GM19463 (cell line): ENCODE measurements at regions not wholly inside any gene's neighbourhood (a gene's known extent, or its start where the extent isn't known, plus 50 kb on each side); places are given as distances from the start of the nearest gene placed in this dataset.

ENCODE experiments used
- ATAC-seq: cut with Tn5 transposase; IDR thresholded peaks from one replicate; pipeline ENCODE4 v1.9.1; 2021; ENCODE audit warnings: mild to moderate bottlenecking, moderate library complexity; ENCODE audit not compliant: unreplicated experiment

DNA sequence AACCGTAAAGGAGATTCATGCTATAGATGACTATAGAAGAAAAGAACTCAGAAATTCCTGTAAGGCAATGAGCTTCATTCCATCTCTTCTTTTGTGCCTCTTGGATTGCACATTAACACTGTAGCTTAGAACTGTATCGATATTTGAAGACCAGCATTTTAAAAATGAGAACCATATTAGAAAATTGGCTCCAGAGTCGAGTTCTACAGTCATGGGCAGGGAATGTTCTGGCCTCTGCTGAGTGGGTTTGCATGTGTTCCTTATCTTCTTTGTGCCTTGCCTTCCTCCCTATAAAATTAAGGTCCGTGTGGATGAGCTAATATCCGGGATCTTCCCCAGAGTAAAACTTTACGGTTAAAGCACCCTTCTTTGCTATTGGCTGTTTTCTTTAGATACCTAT is 77.4 kb upstream of the PLCL2 start:
- ATAC-seq: no peak

DNA sequence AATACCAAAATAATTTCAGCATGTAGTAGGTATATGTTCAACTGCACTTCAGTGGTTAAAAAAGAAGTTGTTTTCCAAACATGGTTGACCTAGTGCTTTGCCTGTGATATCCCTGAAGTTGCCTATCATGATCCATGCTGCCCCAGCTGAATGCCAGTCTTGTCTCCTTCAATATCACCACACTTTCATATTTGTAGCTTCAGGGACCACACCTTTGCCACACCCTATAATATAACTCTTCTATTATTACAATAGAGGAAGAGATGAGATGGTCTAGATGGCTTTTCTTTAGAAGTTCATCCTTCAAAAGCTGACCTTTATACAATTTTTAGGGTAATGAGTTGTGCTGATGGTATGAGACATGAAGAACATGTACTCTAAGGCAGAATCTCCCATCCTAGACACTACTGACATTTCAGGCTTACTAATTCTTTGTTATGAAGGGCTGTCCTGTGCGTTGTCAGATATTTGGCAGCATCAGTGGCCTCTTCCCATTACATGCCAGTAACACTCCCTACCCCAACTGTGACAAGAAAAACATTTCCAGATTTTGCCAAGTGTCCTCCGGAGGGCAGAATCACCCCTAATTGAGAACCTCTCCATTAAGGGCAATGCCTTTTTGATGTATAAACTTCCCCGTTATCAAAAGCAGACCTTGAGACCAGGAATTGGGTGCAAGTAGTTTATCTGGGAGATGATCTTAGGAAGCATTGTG is 76.2 kb upstream of the PLCL2 start:
- no peak for ATAC-seq

DNA sequence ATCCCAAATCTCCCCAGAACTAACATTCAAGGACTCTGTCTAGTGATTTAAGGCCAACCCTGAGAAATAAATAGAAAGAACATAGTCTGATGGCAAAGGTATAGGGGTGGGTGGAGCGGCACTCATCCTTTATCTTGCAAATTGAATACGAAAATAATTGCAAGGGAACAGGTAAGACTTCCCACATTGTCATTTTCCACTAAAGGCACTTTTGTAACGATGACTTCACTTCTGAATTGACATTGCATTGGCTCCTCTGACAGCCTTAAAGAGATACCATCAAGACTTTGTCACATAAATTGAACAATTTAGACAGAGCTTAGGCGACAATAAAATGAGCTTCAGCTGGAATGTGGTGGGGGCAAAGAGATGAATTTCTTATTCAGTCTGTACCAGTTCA is 75.3 kb upstream of the PLCL2 start:
- no peak for ATAC-seq

DNA sequence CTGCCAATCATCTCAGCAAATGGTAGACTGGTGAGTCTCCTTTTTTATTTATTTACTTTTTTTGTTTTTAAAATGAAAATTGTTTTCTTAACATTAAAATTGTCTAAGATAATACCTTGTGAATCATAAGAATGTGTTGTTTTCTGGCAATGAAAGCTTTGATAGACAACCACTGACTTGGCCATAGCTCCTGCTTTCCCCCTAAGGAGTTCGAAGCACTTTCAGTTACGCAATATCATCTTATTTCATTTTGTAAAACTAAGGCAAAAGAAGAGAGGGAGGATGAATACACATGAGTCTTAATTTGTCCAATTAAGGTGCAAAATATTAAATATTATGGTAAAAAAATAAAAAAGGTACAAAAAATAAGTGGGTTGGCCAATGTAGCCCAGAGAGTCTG is 74.8 kb upstream of the PLCL2 start:
- no peak for ATAC-seq

DNA sequence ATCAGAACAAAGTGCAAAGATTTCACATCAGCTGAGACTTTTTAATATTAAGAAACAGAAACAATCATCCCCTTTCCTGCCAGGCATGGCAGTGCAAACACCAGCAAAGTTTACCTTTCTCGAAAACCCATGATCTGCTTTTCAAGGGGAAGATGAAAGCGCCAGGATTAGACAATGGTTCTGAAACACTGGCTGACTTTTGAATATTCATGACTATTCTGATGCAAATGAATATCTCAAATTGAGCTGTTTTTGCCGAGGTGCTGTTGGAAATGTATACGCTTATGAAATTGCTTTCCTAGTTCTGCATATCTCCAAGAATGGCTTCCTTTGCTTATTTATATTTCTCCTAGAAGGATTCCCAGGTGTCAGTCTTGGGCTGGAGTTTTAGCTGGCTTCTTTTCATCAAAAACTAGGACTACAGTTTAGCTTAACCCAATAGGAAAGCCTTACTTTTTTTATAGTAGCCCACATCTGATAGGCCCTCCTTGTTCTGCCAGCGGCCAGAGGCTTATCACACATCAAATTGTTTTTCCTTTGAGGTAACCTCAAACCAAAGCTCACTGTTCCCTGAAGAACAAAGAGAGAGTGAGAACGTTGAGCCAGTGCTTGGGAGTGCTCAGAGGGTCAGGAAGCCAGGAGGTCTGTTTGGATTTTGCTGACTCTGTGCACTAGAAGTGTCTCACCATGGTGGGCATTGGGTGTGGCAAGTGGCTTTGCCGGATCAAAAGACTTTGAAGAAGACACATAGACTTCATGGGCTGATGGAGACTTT is 74.0 kb upstream of the PLCL2 start:
- ATAC-seq: no peak

DNA sequence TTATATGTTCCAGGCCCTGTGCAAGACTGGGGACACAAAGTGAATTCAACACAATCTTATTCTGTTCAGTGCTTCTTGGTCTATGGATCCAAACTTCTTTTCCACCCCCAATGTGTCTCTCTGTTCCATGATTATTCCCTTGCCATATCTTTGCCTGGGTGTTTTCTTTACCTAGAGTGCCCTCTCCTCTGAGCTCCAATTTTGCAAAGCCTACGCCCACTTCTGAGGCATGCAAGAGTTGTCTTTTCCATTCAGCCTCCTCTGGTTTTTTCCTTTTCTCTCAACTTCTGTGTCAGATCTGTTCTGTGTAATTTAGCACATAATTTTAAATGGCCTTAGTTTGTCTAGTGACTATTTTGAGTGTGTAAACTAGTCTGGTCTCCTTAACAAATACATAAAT is 72.8 kb upstream of the PLCL2 start:
- no peak for ATAC-seq

DNA sequence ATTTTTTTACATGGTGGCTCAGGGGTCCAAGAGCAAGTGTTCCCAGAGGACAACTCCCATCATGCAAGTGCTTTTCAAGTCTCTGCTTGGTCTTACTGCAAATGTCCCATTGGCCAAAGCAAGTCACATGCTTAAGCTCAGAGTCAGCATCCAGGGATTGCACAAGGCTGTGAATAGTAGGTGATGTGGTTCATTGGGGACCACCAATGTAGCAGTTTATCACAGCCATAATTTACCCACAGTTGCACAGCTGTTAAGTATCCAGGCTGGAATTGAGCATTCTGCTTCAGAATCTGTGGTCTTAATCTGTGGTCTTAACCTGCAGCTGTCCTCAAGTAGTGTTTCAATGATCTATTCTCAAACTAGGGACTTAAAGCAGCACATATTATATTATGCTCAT is 71.4 kb upstream of the PLCL2 start:
- no peak for ATAC-seq

DNA sequence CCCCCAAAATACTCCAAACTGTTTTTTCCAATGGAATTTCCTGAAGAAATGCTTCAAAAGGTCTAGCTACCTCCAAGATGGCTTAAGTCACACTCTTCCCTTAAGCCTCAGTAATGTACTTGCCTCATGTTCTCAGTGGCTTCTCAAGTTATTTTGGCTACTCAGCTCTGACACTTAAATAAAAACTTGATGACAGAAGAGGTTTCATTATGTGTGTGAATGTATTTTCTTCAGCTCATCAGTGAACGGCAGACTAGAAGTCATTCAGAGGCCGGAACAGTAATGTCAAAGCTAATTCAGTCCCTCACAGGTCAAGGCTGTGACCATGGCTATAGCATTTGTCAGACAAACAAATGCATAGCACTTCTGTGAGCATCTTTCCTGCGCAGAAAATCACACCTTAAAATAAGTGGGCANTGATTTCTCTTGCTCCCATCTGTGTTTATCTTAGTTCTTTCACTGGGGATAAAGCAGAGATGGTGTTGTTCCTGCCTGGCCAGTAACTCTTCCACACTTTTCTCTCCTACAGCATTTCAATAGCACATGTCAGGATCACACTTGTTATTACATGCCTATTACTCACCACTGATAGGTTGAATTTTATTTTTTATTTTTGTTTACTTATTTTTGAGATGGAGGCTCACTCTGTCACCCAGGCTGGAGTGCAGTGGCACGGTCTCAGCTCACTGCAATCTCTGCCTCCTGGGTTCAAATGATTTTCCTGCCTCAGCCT is 68.5 kb upstream of the PLCL2 start:
- ATAC-seq: peak; percentile 72

DNA sequence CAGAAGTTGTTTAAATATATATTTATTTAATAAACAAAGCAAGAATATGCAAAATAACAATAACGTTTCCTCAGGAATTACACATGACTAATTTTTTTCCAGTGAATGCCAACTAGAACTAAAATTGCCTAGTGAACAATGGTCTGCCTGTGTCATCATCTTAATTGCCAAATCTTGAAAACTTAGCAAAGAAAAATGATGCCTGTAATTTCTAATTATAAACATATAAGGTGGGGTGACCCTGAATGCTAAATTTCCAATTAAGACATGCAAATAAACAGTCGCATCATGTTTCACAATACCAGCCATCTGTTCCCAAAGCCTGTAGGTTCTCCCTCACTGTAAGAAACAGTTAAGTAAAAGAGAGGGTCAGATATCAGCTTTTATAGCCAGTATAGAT is 67.6 kb upstream of the PLCL2 start:
- no peak for ATAC-seq

DNA sequence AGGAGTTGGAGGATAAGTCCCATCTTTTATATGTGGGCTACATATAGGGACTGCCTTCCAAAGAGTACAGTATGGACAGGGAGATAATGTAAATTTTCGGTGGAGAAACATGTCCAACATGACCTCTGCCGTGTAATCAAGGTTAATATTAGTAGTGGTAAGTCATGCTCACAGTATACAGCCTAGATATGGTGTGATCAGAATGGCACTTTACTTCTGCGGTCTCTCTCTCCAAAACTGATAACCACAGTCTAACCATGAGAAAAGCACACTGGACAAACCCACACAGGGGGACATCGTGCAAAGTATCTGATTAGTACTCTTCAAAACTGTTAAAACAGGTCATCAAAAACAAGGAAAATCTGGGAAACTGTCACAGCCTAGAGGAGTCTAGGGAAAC is 66.6 kb upstream of the PLCL2 start:
- ATAC-seq: no peak

DNA sequence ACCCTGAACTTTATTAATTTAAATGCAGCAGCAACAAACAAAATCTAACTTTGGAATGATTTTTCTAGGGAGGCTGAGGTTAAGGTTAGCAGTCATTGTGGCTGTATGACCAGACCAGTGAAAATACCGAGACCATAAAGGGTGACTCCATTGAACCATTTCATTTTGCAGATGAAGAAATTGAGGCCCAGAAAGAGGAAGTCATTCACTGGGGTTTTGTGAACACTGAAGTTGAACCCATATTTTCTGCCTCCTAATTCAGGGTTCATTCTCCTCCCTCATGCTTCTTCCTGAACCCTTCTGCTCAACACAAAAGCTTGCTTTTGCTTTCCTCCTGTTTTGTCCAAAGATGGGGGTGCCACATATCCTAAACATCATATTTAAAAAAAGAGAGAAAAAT is 65.8 kb upstream of the PLCL2 start:
- no peak for ATAC-seq

DNA sequence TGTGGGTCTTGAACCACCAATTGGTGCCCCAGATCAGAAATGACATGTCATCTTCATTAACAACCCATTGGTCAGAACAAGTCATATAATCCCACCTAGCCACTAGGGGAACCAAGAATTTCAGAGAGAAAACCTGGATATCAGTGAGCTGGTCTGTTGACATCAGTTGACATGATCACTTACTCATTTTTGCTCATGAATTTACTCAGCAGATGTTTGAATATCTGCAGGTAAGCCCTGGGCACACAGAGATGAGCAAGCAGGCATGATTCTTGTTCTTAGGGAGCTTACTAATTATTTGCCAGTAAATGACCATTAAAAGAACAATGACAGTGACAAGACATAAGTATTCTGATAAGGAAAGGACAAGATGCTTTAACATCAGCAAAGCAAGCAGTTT is 64.3 kb upstream of the PLCL2 start:
- no peak for ATAC-seq

DNA sequence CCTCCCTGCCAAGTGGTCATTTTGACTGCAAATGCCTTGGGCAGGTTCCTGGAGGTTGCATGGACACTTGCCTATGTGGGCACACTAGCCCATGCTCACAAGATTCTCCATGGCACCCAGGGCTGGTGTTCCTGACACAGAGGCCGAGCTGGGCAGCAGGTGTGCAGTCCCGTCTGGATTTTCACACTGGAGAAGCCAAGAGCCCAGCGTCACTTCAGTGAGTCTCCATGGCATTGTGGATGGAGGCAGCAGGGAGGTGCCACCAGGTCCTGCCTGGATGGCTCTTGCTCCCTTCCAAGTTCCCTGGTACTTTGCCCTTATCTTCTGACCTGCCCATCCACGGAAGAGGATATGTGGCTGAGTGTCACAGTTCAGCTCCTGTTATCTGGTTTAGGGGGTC is 63.7 kb upstream of the PLCL2 start:
- no peak for ATAC-seq

DNA sequence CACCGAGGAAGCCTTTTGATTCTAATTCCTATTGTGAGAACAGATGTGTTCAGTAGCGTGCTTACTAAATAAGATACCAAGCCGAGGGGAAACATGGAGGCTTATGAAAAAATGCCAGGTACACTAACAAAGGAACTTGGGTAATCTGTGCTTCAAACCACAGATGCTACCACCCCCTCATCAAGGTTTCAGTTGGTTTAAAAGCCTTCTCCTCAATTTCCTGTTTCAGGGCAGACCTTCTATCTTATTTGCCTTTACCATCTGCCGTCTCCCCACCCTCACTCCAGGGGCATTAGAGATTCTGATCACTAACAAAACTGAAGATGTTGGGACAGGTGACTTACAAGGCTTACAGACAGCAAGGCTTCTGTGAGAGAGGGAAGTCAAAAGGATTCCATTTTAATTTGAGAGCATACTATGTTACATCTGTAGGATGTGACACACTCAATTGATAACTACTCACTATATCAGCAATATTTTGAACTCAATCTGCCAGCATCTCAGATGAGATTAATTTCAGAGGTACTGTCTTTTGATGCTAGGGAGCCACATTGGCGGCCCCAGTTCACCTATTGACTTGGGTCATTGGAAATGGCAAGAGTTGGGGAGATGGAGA is 60.6 kb upstream of the PLCL2 start:
- ATAC-seq: peak; percentile 82

DNA sequence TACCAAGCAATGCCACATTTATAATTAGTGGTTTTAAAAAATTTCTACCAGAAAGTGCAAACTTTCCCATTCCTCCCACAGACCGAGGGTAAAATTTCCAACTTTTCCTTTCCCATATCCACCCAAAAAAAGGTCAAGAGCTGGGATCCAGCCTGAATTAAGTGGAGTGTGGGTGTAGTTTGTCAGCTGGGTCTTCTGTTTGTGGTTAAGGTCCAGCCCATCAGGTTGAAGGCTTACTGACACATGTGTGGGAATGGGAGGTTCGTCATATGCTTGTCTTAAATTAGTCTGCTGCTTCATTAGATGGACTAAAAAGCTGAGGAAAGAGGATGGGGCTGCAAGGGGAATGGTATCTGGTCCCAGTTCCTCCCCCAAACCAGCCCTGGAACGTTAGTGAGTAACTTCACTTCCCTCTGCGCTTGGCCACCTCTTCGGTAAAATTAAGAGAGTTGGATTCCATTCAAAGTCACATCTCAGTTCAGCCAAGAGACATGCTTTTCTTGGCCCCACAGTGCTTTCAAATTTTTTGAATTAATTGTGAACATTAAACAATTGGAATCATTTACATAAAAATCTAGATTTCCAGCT is 59.0 kb upstream of the PLCL2 start:
- ATAC-seq: no peak

DNA sequence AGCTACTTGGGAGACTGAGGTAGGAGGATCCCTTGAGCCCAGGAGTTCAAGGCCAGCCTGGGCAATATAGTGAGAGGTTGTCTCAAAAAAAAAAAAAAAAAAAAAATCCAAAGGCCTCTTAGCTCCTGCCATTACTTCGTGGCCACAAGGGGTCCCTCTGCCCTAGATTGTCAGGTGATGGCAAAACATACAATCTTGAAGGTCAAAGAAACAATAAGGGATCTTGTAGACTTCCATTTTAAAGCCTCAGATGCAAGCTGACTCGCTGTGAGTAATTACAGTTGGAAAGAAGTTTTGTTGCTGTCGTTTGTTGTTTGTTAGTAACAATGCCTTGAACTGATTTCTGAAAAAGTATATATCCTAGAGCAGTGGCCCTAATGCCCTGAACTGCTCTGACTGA is 55.9 kb upstream of the PLCL2 start:
- ATAC-seq: no peak

DNA sequence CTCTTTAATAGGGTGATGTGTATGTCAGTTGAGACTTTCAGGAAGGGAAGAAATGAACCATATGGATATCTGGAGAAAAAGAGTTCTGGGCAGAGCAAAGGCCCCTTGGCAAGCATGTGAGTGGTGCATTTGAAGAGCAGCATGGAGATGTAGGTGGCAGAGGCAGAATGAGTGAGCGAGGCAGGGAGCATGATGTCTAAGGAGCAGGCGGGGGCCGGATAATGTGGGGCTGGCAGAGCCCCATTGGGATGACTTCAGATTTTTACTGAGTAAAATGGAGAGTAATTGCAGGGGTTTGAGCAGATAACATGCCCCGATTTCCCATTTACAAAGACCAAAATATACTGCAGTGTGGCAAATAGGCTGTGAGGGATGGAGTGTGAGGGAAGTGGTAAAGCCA is 52.9 kb upstream of the PLCL2 start:
- ATAC-seq: no peak

DNA sequence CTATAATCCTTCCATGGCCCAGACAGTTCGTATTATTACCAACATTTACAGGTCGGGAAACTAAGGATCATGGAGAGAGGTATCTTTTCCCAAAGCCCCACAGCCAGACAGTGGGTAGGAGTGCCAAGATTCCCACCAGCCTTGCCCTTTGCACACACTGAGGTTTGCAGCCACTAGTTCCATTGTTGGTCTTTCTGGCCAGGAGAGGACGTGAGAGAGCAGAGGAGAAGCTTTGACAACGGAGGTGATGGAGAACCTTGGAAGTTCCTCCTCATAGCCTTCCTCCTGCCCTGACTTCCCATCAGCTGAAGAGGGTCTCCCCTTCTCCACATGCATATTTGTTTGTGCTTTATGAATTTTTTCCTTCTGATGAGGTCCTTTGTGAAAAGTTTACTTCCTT is 50.5 kb upstream of the PLCL2 start:
- no peak for ATAC-seq

DNA sequence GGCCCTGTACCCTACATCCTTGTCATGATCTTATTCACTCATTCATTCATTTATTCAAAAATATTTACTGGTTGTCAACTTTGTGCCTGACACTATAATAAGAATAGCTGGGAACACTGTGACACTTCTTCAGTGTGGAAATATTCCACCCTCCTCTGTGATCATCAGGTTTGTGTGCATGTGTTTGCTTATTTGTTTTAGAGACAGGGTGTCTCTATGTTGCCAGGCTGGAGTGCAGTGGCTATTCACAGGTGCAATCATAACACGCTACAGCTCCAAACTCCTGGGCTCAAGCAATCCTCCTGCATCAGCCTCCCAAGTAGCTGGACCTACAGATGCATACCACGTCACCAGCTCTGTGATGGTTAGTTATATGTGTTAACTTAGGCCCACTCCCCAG is 50.0 kb upstream of the PLCL2 start:
- ATAC-seq: no peak
